ENCODE measurements at regions not wholly inside any gene's neighbourhood (a gene's known extent, or its start where the extent isn't known, plus 50 kb on each side); places are given as distances from the start of the nearest gene placed in this dataset.

DNA sequence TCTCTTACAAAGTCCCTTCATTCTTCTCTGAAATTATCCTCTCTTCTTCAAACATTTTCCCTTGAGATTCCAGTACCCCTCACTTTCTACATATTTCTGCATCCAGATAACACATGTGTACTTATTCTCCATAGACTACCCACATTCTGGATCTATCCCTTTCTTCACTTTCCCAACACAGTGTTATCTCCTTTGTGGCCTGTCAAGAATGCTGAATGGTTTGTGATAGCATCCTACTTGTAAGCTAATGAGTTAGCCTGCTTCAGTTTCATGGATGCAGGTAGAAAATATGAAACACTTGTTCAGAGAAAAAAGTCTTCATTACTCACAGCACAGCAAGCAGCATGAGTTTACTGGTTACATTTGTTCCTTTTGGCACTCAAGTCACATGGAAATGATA, 245.4 kb downstream of the HTR1B start:
- TF ChIP-seq POLR2A (IDR thresholded peaks at IDR 0.05), result no peak
- TF ChIP-seq, protein P1, sequence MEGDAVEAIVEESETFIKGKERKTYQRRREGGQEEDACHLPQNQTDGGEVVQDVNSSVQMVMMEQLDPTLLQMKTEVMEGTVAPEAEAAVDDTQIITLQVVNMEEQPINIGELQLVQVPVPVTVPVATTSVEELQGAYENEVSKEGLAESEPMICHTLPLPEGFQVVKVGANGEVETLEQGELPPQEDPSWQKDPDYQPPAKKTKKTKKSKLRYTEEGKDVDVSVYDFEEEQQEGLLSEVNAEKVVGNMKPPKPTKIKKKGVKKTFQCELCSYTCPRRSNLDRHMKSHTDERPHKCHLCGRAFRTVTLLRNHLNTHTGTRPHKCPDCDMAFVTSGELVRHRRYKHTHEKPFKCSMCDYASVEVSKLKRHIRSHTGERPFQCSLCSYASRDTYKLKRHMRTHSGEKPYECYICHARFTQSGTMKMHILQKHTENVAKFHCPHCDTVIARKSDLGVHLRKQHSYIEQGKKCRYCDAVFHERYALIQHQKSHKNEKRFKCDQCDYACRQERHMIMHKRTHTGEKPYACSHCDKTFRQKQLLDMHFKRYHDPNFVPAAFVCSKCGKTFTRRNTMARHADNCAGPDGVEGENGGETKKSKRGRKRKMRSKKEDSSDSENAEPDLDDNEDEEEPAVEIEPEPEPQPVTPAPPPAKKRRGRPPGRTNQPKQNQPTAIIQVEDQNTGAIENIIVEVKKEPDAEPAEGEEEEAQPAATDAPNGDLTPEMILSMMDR (IDR thresholded peaks at IDR 0.05), result no peak
